OCI-LY7 (cell line): ENCODE measurements at regions not wholly inside any gene's neighbourhood (a gene's known extent, or its start where the extent isn't known, plus 50 kb on each side); places are given as distances from the start of the nearest gene placed in this dataset.

Experiments used
- EZH2phosphoT487 ChIP-seq: fragments of 200-600 bp; sonication (generic); IDR thresholded peaks from 2 replicates; pipeline ENCODE4 v1.6.1; 2018; ENCODE audit warnings: low read depth, borderline replicate concordance, mild to moderate bottlenecking, mixed run types, antibody characterized with exemption, low read length, moderate library complexity, mixed read lengths
- TF ChIP-seq, protein P1 (sequence below): fragments of 200-600 bp; sonication (generic); conservative IDR thresholded peaks from 2 replicates; pipeline ENCODE4 v1.5.1; 2014; ENCODE audit warnings: mild to moderate bottlenecking, antibody characterized with exemption, low read length, moderate library complexity, mixed read lengths

GRCh38 chr13:67662997-67663396 lies 432.9 kb upstream of the PCDH9 start:
- TF ChIP-seq, protein P1, sequence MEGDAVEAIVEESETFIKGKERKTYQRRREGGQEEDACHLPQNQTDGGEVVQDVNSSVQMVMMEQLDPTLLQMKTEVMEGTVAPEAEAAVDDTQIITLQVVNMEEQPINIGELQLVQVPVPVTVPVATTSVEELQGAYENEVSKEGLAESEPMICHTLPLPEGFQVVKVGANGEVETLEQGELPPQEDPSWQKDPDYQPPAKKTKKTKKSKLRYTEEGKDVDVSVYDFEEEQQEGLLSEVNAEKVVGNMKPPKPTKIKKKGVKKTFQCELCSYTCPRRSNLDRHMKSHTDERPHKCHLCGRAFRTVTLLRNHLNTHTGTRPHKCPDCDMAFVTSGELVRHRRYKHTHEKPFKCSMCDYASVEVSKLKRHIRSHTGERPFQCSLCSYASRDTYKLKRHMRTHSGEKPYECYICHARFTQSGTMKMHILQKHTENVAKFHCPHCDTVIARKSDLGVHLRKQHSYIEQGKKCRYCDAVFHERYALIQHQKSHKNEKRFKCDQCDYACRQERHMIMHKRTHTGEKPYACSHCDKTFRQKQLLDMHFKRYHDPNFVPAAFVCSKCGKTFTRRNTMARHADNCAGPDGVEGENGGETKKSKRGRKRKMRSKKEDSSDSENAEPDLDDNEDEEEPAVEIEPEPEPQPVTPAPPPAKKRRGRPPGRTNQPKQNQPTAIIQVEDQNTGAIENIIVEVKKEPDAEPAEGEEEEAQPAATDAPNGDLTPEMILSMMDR, result no peak
- no peak for TF ChIP-seq EZH2phosphoT487
